PC-9 (cell line): ENCODE measurements at regions not wholly inside any gene's neighbourhood (a gene's known extent, or its start where the extent isn't known, plus 50 kb on each side); places are given as distances from the start of the nearest gene placed in this dataset.

Experiments used
- BruUV-seq: library from RNA; stranded (reverse); fragments of 400-500 nt; replicated peaks from 2 replicates; lab custom pipeline; 2021; lab: Mats Ljungman, UMichigan
- CTCF ChIA-PET: fragments of 300-600 bp; sonication (Branson Sonifier 250); formaldehyde crosslinking; loops from one replicate; lab custom pipeline; 2022; ENCODE audit warnings: antibody characterized with exemption; lab: Charles Lee
- POLR2A ChIA-PET: fragments of 300-600 bp; sonication (Branson Sonifier 250); formaldehyde crosslinking; loops from one replicate; lab custom pipeline; 2022; ENCODE audit warnings: antibody characterized with exemption; ENCODE audit not compliant: unreplicated experiment; lab: Charles Lee
- DNase-seq, 2 experiments: peaks; one replicate each; pipeline versions ENCODE4 v3.0.0 to v3.0.0-alpha.2; 2015 to 2022; ENCODE audit warnings: mixed read lengths in 1 of 2
- H2AFZ ChIP-seq: fragments of 200-600 bp; sonication (generic); 2 replicates; pipeline ENCODE4 v1.8.1; 2017; ENCODE audit warnings: antibody characterized with exemption
- H3F3A ChIP-seq: fragments of 200-600 bp; sonication (generic); 2 replicates; pipeline ENCODE4 v1.8.1; 2017; ENCODE audit warnings: antibody characterized with exemption, mild to moderate bottlenecking, low read depth; ENCODE audit not compliant: insufficient read depth
- H3K27ac ChIP-seq: fragments of 200-600 bp; sonication (generic); 2 replicates; pipeline ENCODE4 v1.6.1; 2016; ENCODE audit warnings: mixed run types
- H3K27me3 ChIP-seq: fragments of 200-600 bp; sonication (generic); 2 replicates; pipeline ENCODE4 v1.6.1; 2016; ENCODE audit warnings: low read depth, mixed run types; ENCODE audit not compliant: insufficient read depth
- H3K36me3 ChIP-seq: fragments of 200-600 bp; sonication (generic); 2 replicates; pipeline ENCODE4 v1.6.1; 2016; ENCODE audit warnings: low read depth, mixed run types
- H3K4me1 ChIP-seq: fragments of 200-600 bp; sonication (generic); replicated peaks from 2 replicates; pipeline ENCODE4 v1.6.1; 2016; ENCODE audit warnings: mixed run types; ENCODE audit not compliant: insufficient read depth
- H3K4me2 ChIP-seq: fragments of 200-600 bp; sonication (generic); 2 replicates; pipeline ENCODE4 v1.6.1; 2017; ENCODE audit warnings: mixed run types
- H3K4me3 ChIP-seq: fragments of 200-600 bp; sonication (generic); 2 replicates; pipeline ENCODE4 v1.6.1; 2016; ENCODE audit warnings: mixed run types
- H3K79me2 ChIP-seq: fragments of 200-600 bp; sonication (generic); 2 replicates; pipeline ENCODE4 v1.6.1; 2017; ENCODE audit warnings: low read depth, mixed run types
- H3K9me2 ChIP-seq: fragments of 200-600 bp; sonication (generic); 2 replicates; pipeline ENCODE4 v1.8.1; 2017; ENCODE audit warnings: mild to moderate bottlenecking; ENCODE audit not compliant: insufficient read depth
- H3K9me3 ChIP-seq: fragments of 200-600 bp; sonication (generic); 2 replicates; pipeline ENCODE4 v1.8.1; 2016; ENCODE audit warnings: low read depth; ENCODE audit not compliant: insufficient read depth
- H4K20me1 ChIP-seq: fragments of 200-600 bp; sonication (generic); 2 replicates; pipeline ENCODE4 v1.8.1; 2017; ENCODE audit not compliant: insufficient read depth
- CTCF ChIP-seq: fragments of 200-600 bp; sonication (generic); conservative IDR thresholded peaks from 2 replicates; pipeline ENCODE4 v1.6.1; 2017; ENCODE audit warnings: mixed run types, antibody characterized with exemption, mild to moderate bottlenecking, moderate library complexity
- EZH2 ChIP-seq: fragments of 200-600 bp; sonication (generic); IDR thresholded peaks from 2 replicates; pipeline ENCODE4 v1.8.0; 2017; ENCODE audit warnings: antibody characterized with exemption, low read depth
- intact Hi-C: fragments of 100-400 bp; cut with micrococcal nuclease; formaldehyde crosslinking; loops from one replicate; pipeline ENCODE4 v1.10.0; 2022; ENCODE audit not compliant: unreplicated experiment

DNA sequence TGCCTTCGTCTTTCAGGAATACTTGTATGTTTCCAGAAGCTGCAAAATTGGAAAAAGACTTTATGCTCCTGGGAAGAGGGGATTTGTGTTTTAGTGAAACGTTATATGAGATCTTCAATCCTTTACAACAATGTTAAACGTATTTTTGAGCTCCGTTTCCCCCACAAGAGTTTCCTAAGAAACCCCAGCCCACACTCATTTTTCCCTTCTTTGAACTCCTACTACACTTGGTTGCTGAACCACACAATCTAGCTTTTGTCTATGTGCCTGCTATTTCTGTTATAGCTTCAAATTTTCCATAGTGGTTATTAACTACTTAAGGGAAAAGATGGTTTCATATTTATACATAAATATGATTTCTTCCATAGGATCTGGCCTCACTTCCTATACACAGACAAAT is 238.6 kb upstream of the ACTBL2 start:
- intact Hi-C loops: no loop called here
- H2AFZ ChIP-seq: no peak overlapping the region

DNA sequence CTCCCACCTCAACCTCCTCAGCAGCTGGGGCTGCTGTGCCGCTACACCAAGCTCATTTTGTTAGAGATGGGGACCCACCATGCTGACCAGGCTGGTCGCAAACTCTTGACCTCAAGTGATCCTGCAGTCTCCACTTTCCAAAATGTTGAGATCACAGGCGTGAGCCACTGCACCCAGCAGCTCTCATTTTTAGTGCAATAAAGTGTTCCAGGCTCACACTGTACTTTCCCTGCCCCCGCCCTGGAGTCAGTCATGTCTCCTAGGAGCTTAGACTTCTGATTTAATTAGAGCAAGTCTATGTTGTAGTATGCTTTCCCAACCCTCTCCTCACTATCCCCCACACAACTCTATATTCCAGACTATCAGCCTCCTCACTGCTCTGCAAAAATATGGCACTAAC is 238.0 kb upstream of the ACTBL2 start:
- no peaks in the 10 kb centered on the region for H3K9me2 ChIP-seq
- H2AFZ ChIP-seq: no peak overlapping the region
- DNase-seq: no peak
- no peaks in the 10 kb centered on the region for H3K36me3 ChIP-seq
- no peaks in the 10 kb centered on the region for H3K79me2 ChIP-seq
- no peak overlapping the region for H3K4me2 ChIP-seq
- H3K27me3 ChIP-seq: no peaks in the 10 kb centered on the region
- intact Hi-C loops: no loop called here
- no peak overlapping the region for H3K27ac ChIP-seq
- H3K4me1 ChIP-seq: peaks cover 10% of the 10 kb centered on the region
- no TSS peak for BruUV-seq
- POLR2A ChIA-PET: interaction anchor here (0.6 kb wide), 1 partner anchor 14 kb away, joined by 5 read pairs; no protein-coding TSS in a partner anchor
- H4K20me1 ChIP-seq: no peaks in the 10 kb centered on the region
- no peaks in the 10 kb centered on the region for H3F3A ChIP-seq
- CTCF ChIA-PET: no interaction called here
- TF ChIP-seq CTCF (no peak), EZH2 (no peak)
- no peak overlapping the region for H3K4me3 ChIP-seq
- peaks cover 5% of the 10 kb centered on the region; the same call in 1 of the 2 replicates for H3K9me3 ChIP-seq

More for the DNA sequence above, 238.6 kb upstream of the ACTBL2 start:
- peaks cover 5% of the 10 kb centered on the region; the same call in 1 of the 2 replicates for H3K9me3 ChIP-seq
- ChIA-PET POLR2A (interaction anchor here (0.5 kb wide), 1 partner anchor 126 kb away, joined by 4 read pairs; no protein-coding TSS in a partner anchor), CTCF (no interaction called here)
- DNase-seq: no peak
- no peaks in the 10 kb centered on the region for H3K79me2 ChIP-seq
- H3F3A ChIP-seq: no peaks in the 10 kb centered on the region
- no peak overlapping the region for H3K27ac ChIP-seq
- no peak for TF ChIP-seq CTCF
- no peak for TF ChIP-seq EZH2
- H3K4me3 ChIP-seq: no peak overlapping the region
- H3K27me3 ChIP-seq: no peaks in the 10 kb centered on the region
- H3K9me2 ChIP-seq: no peaks in the 10 kb centered on the region
- no peak overlapping the region for H3K4me2 ChIP-seq
- H3K36me3 ChIP-seq: no peaks in the 10 kb centered on the region
- no peaks in the 10 kb centered on the region for H4K20me1 ChIP-seq
- no TSS peak for BruUV-seq
- H3K4me1 ChIP-seq: peaks cover 10% of the 10 kb centered on the region

DNA sequence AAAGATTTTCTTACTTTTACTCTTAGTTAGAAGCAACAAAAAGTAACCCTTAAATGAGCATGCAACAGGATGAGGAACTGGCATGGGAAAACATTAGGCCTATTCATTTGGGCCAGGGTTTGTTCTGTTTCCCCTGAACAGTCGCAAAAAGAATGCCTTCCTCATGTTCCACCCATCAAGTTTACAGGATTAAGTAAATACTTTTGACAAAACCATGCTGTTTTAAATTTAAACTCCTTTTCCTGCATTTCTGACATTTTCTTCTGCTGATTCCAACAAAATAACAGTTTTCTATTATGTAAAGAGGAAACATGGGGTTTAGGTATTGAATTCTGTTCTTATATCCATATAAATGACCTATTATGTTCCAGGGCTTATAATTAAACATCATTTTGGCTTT is 236.6 kb upstream of the ACTBL2 start:
- POLR2A ChIA-PET: no interaction called here

More for the DNA sequence above, 236.6 kb upstream of the ACTBL2 start:
- no TSS peak for BruUV-seq
- Histone ChIP-seq H3K79me2 (no peaks in the 10 kb centered on the region), H3K4me2 (no peak overlapping the region), H3F3A (no peaks in the 10 kb centered on the region), H3K9me2 (no peaks in the 10 kb centered on the region), H3K27me3 (no peaks in the 10 kb centered on the region), H2AFZ (no peak overlapping the region), H3K4me3 (no peak overlapping the region), H4K20me1 (no peaks in the 10 kb centered on the region), H3K36me3 (no peaks in the 10 kb centered on the region), H3K9me3 (peaks cover 5% of the 10 kb centered on the region; the same call in 1 of the 2 replicates), H3K27ac (no peak overlapping the region), H3K4me1 (peaks cover 10% of the 10 kb centered on the region)
- intact Hi-C loops: no loop called here
- TF ChIP-seq CTCF: no peak
- no peak for TF ChIP-seq EZH2
- CTCF ChIA-PET: no interaction called here
- no peak for DNase-seq
